Skeletal muscle tissue (tissue), 3 donors: ENCODE measurements at regions not wholly inside any gene's neighbourhood (a gene's known extent, or its start where the extent isn't known, plus 50 kb on each side); places are given as distances from the start of the nearest gene placed in this dataset.

Experiments
- H3K27ac ChIP-seq: one replicate; pipeline ENCODE4 v1.7.0; 2013; ENCODE audit warnings: mild to moderate bottlenecking, low read depth, low read length, inconsistent platforms
- H3K27me3 ChIP-seq, 3 donors: one replicate each; pipeline ENCODE4 v1.7.0; 2013; ENCODE audit warnings: low read length in 3 of 3; ENCODE audit not compliant: control insufficient read depth in 3 of 3, insufficient read depth in 3 of 3
- H3K36me3 ChIP-seq, 3 donors: one replicate each; pipeline ENCODE4 v1.7.0; 2013; ENCODE audit warnings: low read length in 3 of 3; ENCODE audit not compliant: control insufficient read depth in 3 of 3, insufficient read depth in 3 of 3
- H3K4me1 ChIP-seq, 3 donors: one replicate each; pipeline ENCODE4 v1.7.0; 2013; ENCODE audit warnings: low read length in 3 of 3, mild to moderate bottlenecking in 3 of 3; ENCODE audit not compliant: control insufficient read depth in 3 of 3, insufficient read depth in 3 of 3
- H3K4me3 ChIP-seq, 3 donors: one replicate each; pipeline ENCODE4 v1.7.0; 2013; ENCODE audit warnings: low read length in 3 of 3
- H3K9ac ChIP-seq, 3 donors: one replicate each; pipeline ENCODE4 v1.7.0; 2013; ENCODE audit warnings: low read length in 3 of 3, mild to moderate bottlenecking in 3 of 3, moderate library complexity in 2 of 3, low read depth in 1 of 3
- H3K9me3 ChIP-seq, 3 donors: one replicate each; pipeline ENCODE4 v1.7.0; 2013; ENCODE audit warnings: low read length in 3 of 3; ENCODE audit not compliant: control insufficient read depth in 3 of 3
- donor health status: Osteomylitis.

- H3K4me1 ChIP-seq: no peaks in the 10 kb centered on the region
- H3K27me3 ChIP-seq: no peaks in the 10 kb centered on the region
- H3K27ac ChIP-seq: no peak overlapping the region
- no peak overlapping the region for H3K9ac ChIP-seq
- H3K36me3 ChIP-seq: no peaks in the 10 kb centered on the region
- no peak overlapping the region for H3K4me3 ChIP-seq
- H3K9me3 ChIP-seq: no peaks in the 10 kb centered on the region
Measured at GRCh38 chr12:58291106-58291505, 349.7 kb downstream of the ATP23 start.

- Histone ChIP-seq H3K9me3 (no peaks in the 10 kb centered on the region), H3K27me3 (no peaks in the 10 kb centered on the region), H3K36me3 (no peaks in the 10 kb centered on the region), H3K4me1 (no peaks in the 10 kb centered on the region), H3K9ac (no peak overlapping the region), H3K4me3 (no peak overlapping the region), H3K27ac (no peak overlapping the region)
Measured at GRCh38 chr12:58293308-58293982, 352.1 kb downstream of the ATP23 start.

GRCh38 chr12:58295268-58295667, 353.9 kb downstream of the ATP23 start:
- H3K4me1 ChIP-seq: peaks cover 2 to 6% (median 6%) of the 10 kb centered on the region in 3 donors
- H3K4me3 ChIP-seq: no peak overlapping the region
- no peaks in the 10 kb centered on the region for H3K36me3 ChIP-seq
- no peak overlapping the region for H3K9ac ChIP-seq
- no peak overlapping the region for H3K27ac ChIP-seq
- H3K9me3 ChIP-seq: no peaks in the 10 kb centered on the region
- H3K27me3 ChIP-seq: no peaks in the 10 kb centered on the region

- no peak overlapping the region for H3K9ac ChIP-seq
- peaks cover 2 to 6% (median 6%) of the 10 kb centered on the region in 3 donors for H3K4me1 ChIP-seq
- no peaks in the 10 kb centered on the region for H3K36me3 ChIP-seq
- no peak overlapping the region for H3K27ac ChIP-seq
- H3K9me3 ChIP-seq: no peaks in the 10 kb centered on the region
- no peak overlapping the region for H3K4me3 ChIP-seq
- H3K27me3 ChIP-seq: no peaks in the 10 kb centered on the region
Measured at GRCh38 chr12:58296863-58297262, 355.5 kb downstream of the ATP23 start.

GRCh38 chr12:58298803-58299202, 357.4 kb downstream of the ATP23 start:
- Histone ChIP-seq H3K4me1 (peaks cover 2 to 6% (median 6%) of the 10 kb centered on the region in 3 donors), H3K36me3 (no peaks in the 10 kb centered on the region), H3K4me3 (peak overlapping the region in 2 of 3 donors; percentile 29 to 49), H3K9me3 (no peaks in the 10 kb centered on the region), H3K9ac (no peak overlapping the region), H3K27me3 (no peaks in the 10 kb centered on the region), H3K27ac (no peak overlapping the region)

- H3K27me3 ChIP-seq: no peaks in the 10 kb centered on the region
Measured at GRCh38 chr12:58299371-58299770, 358.0 kb downstream of the ATP23 start.

GRCh38 chr12:58301038-58301729, 359.8 kb downstream of the ATP23 start:
- Histone ChIP-seq H3K4me1 (peaks cover 2 to 6% (median 6%) of the 10 kb centered on the region in 3 donors), H3K27me3 (no peaks in the 10 kb centered on the region), H3K9ac (no peak overlapping the region), H3K36me3 (no peaks in the 10 kb centered on the region), H3K4me3 (no peak overlapping the region), H3K9me3 (no peaks in the 10 kb centered on the region), H3K27ac (no peak overlapping the region)

More at GRCh38 chr12:58299371-58299770, 358.0 kb downstream of the ATP23 start:
- no peaks in the 10 kb centered on the region for H3K9me3 ChIP-seq
- no peak overlapping the region for H3K27ac ChIP-seq
- no peak overlapping the region for H3K9ac ChIP-seq
- H3K4me1 ChIP-seq: peaks cover 2 to 6% (median 6%) of the 10 kb centered on the region in 3 donors
- no peak overlapping the region for H3K4me3 ChIP-seq
- H3K36me3 ChIP-seq: no peaks in the 10 kb centered on the region

- Histone ChIP-seq H3K27ac (no peak overlapping the region), H3K27me3 (no peaks in the 10 kb centered on the region), H3K36me3 (no peaks in the 10 kb centered on the region), H3K4me1 (peaks cover 2 to 6% (median 6%) of the 10 kb centered on the region in 3 donors), H3K9me3 (no peaks in the 10 kb centered on the region), H3K9ac (no peak overlapping the region), H3K4me3 (no peak overlapping the region)
Measured at GRCh38 chr12:58301730-58302122, 360.4 kb downstream of the ATP23 start.

- no peak overlapping the region for H3K4me3 ChIP-seq
- H3K9ac ChIP-seq: no peak overlapping the region
- H3K27ac ChIP-seq: no peak overlapping the region
- H3K9me3 ChIP-seq: no peaks in the 10 kb centered on the region
- no peaks in the 10 kb centered on the region for H3K36me3 ChIP-seq
- no peaks in the 10 kb centered on the region for H3K27me3 ChIP-seq
- peaks cover 2 to 6% (median 6%) of the 10 kb centered on the region in 3 donors for H3K4me1 ChIP-seq
Measured at GRCh38 chr12:58302487-58303011, 361.2 kb downstream of the ATP23 start.
